HG03469 (cell line): ENCODE measurements at regions not wholly inside any gene's neighbourhood (a gene's known extent, or its start where the extent isn't known, plus 50 kb on each side); places are given as distances from the start of the nearest gene placed in this dataset.
A peak's percentile ranks its signal among the peaks of the same experiment; 100 is the strongest.
"Not testable (repeated sequence)": the region's sequence is repeated elsewhere in the genome, so short reads cannot be mapped to it uniquely, and the experiment has no call there.

Experiments
- ATAC-seq: cut with Tn5 transposase; IDR thresholded peaks from one replicate; pipeline ENCODE4 v1.9.1; 2021; ENCODE audit warnings: mild to moderate bottlenecking, moderate library complexity, moderate number of reproducible peaks; ENCODE audit not compliant: unreplicated experiment

- no peak for ATAC-seq
These were observed 53.0 kb upstream of the DAPP1 start for GRCh38 chr4:99763635-99764101.

GRCh38 chr4:99762728-99763127, 53.9 kb upstream of the DAPP1 start:
- ATAC-seq: no peak

GRCh38 chr4:99759988-99760387, 56.6 kb upstream of the DAPP1 start:
- ATAC-seq: no peak

- ATAC-seq: no peak
These were observed 57.2 kb upstream of the DAPP1 start for GRCh38 chr4:99759346-99759984.

GRCh38 chr4:99755223-99755944, 61.2 kb upstream of the DAPP1 start:
- no peak for ATAC-seq

- no peak for ATAC-seq
These were observed 61.9 kb upstream of the DAPP1 start for GRCh38 chr4:99754756-99755155.

GRCh38 chr4:99753931-99754330, 62.7 kb upstream of the DAPP1 start:
- ATAC-seq: no peak

- ATAC-seq: no peak
These were observed 66.9 kb upstream of the DAPP1 start for GRCh38 chr4:99749445-99750391.

- ATAC-seq: no peak
These were observed 70.2 kb upstream of the DAPP1 start for GRCh38 chr4:99746443-99746842.

- ATAC-seq: no peak
These were observed 79.2 kb upstream of the C4orf54 start for GRCh38 chr4:99736846-99737245.

- no peak for ATAC-seq
These were observed 78.2 kb upstream of the C4orf54 start for GRCh38 chr4:99735822-99736221.

- no peak for ATAC-seq
These were observed 77.1 kb upstream of the C4orf54 start for GRCh38 chr4:99734583-99735322.

GRCh38 chr4:99733455-99733854, 75.8 kb upstream of the C4orf54 start:
- ATAC-seq: not testable (repeated sequence)

GRCh38 chr4:99729186-99729585, 71.6 kb upstream of the C4orf54 start:
- ATAC-seq: no peak

- ATAC-seq: no peak
These were observed 66.4 kb upstream of the C4orf54 start for GRCh38 chr4:99724067-99724466.

- peak; percentile 54 for ATAC-seq
These were observed 66.0 kb upstream of the C4orf54 start for GRCh38 chr4:99723612-99724011.

GRCh38 chr4:99722725-99723124, 65.1 kb upstream of the C4orf54 start:
- no peak for ATAC-seq

GRCh38 chr4:99722006-99722405, 64.4 kb upstream of the C4orf54 start:
- ATAC-seq: no peak

GRCh38 chr4:99720206-99720605, 62.6 kb upstream of the C4orf54 start:
- no peak for ATAC-seq

- no peak for ATAC-seq
These were observed 59.4 kb upstream of the C4orf54 start for GRCh38 chr4:99716996-99717395.

GRCh38 chr4:99715286-99715685, 57.7 kb upstream of the C4orf54 start:
- ATAC-seq: no peak
